DOHH2 (cell line): ENCODE measurements at regions not wholly inside any gene's neighbourhood (a gene's known extent, or its start where the extent isn't known, plus 50 kb on each side); places are given as distances from the start of the nearest gene placed in this dataset.

Source experiments
- H3F3A ChIP-seq: fragments of 200-600 bp; sonication (generic), shearing (Covaris generic); 2 replicates; pipeline ENCODE4 v1.6.0; 2016; ENCODE audit warnings: antibody characterized with exemption, mild to moderate bottlenecking; ENCODE audit not compliant: control insufficient read depth, insufficient read depth
- H3K27ac ChIP-seq: fragments of 200-600 bp; sonication (generic); 2 replicates; pipeline ENCODE4 v1.5.1; 2014; ENCODE audit warnings: low read depth, mild to moderate bottlenecking, low read length, moderate library complexity
- H3K27me3 ChIP-seq: fragments of 200-600 bp; sonication (generic); 2 replicates; pipeline ENCODE4 v1.6.1; 2014; ENCODE audit warnings: mild to moderate bottlenecking, low read length, mixed read lengths; ENCODE audit not compliant: control insufficient read depth
- H3K36me3 ChIP-seq: fragments of 200-600 bp; sonication (generic); 2 replicates; pipeline ENCODE4 v1.6.1; 2014; ENCODE audit warnings: mild to moderate bottlenecking, low read length, moderate library complexity, mixed read lengths; ENCODE audit not compliant: control insufficient read depth
- H3K4me1 ChIP-seq: fragments of 200-600 bp; sonication (generic); 2 replicates; pipeline ENCODE4 v1.6.1; 2014; ENCODE audit warnings: mild to moderate bottlenecking, low read length, mixed read lengths; ENCODE audit not compliant: control insufficient read depth
- H3K4me2 ChIP-seq: fragments of 200-600 bp; sonication (generic); 2 replicates; pipeline ENCODE4 v1.6.0; 2014; ENCODE audit warnings: mild to moderate bottlenecking, low read length, moderate library complexity
- H3K4me3 ChIP-seq: fragments of 200-600 bp; sonication (generic); 2 replicates; pipeline ENCODE4 v1.5.1; 2014; ENCODE audit warnings: mild to moderate bottlenecking, low read length, mixed read lengths
- H3K79me2 ChIP-seq: fragments of 200-600 bp; sonication (generic); 2 replicates; pipeline ENCODE4 v1.6.1; 2014; ENCODE audit warnings: mild to moderate bottlenecking, low read length, mixed read lengths; ENCODE audit not compliant: control insufficient read depth
- H3K9me2 ChIP-seq: fragments of 200-600 bp; sonication (generic); replicated peaks from 2 replicates; pipeline ENCODE4 v1.6.1; 2014; ENCODE audit warnings: mild to moderate bottlenecking, low read length, mixed read lengths; ENCODE audit not compliant: control insufficient read depth
- H3K9me3 ChIP-seq: fragments of 200-600 bp; sonication (generic); 2 replicates; pipeline ENCODE4 v1.6.1; 2014; ENCODE audit warnings: antibody characterized with exemption, low read length, mixed read lengths; ENCODE audit not compliant: control insufficient read depth, insufficient read depth
- H4K20me1 ChIP-seq: fragments of 200-600 bp; sonication (generic); 2 replicates; pipeline ENCODE4 v1.6.0; 2014; ENCODE audit warnings: low read depth, mild to moderate bottlenecking, antibody characterized with exemption, low read length, moderate library complexity; ENCODE audit not compliant: control insufficient read depth, insufficient read depth
- EZH2phosphoT487 ChIP-seq: fragments of 200-600 bp; sonication (generic); IDR thresholded peaks from 2 replicates; pipeline ENCODE4 v1.6.1; 2017; ENCODE audit warnings: borderline replicate concordance, mild to moderate bottlenecking, antibody characterized with exemption, low read length, moderate library complexity, mixed read lengths
- TF ChIP-seq, protein P1 (sequence below): fragments of 200-600 bp; sonication (generic); IDR thresholded peaks from one replicate; pipeline ENCODE4 v1.5.1; 2014; ENCODE audit warnings: antibody characterized with exemption, mild to moderate bottlenecking, low read depth, low read length; ENCODE audit not compliant: poor library complexity, severe bottlenecking

- TF ChIP-seq, protein P1, sequence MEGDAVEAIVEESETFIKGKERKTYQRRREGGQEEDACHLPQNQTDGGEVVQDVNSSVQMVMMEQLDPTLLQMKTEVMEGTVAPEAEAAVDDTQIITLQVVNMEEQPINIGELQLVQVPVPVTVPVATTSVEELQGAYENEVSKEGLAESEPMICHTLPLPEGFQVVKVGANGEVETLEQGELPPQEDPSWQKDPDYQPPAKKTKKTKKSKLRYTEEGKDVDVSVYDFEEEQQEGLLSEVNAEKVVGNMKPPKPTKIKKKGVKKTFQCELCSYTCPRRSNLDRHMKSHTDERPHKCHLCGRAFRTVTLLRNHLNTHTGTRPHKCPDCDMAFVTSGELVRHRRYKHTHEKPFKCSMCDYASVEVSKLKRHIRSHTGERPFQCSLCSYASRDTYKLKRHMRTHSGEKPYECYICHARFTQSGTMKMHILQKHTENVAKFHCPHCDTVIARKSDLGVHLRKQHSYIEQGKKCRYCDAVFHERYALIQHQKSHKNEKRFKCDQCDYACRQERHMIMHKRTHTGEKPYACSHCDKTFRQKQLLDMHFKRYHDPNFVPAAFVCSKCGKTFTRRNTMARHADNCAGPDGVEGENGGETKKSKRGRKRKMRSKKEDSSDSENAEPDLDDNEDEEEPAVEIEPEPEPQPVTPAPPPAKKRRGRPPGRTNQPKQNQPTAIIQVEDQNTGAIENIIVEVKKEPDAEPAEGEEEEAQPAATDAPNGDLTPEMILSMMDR = no peak
- TF ChIP-seq EZH2phosphoT487 = no peak
- no peaks in the 10 kb centered on the region for H3F3A ChIP-seq
- no peaks in the 10 kb centered on the region for H4K20me1 ChIP-seq
- H3K79me2 ChIP-seq = no peaks in the 10 kb centered on the region
- H3K4me1 ChIP-seq = no peaks in the 10 kb centered on the region
- H3K4me2 ChIP-seq = no peak overlapping the region
- no peak overlapping the region for H3K4me3 ChIP-seq
- no peaks in the 10 kb centered on the region; the same call in 1 of the 2 replicates for H3K9me2 ChIP-seq
- no peak overlapping the region for H3K27ac ChIP-seq
- no peaks in the 10 kb centered on the region for H3K27me3 ChIP-seq
- H3K9me3 ChIP-seq = no peaks in the 10 kb centered on the region
- no peaks in the 10 kb centered on the region for H3K36me3 ChIP-seq
Observed at GRCh38 chr20:11018668-11019170, 344.9 kb upstream of the JAG1 start.

DNA sequence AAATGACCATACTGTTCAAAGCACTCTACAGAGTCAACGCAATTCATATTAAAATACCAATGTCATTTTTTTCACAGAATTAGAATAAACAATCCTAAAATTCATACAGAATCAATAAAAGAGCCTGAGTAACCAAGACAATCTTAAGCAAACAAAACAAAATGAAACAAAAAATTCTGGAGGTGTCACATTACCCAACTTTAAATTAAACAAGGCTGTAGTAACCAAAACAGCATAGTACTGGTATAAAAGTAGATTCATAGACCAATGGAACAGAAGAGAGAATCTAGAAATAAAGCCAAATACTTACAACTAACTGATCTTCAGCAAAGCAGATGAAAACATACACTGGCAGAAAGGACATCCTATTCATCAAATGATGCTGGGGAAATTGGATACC, 346.9 kb upstream of the JAG1 start:
- no peaks in the 10 kb centered on the region for H3K79me2 ChIP-seq
- H3K9me2 ChIP-seq = no peaks in the 10 kb centered on the region; the same call in 1 of the 2 replicates
- H3K4me1 ChIP-seq = no peaks in the 10 kb centered on the region
- no peaks in the 10 kb centered on the region for H4K20me1 ChIP-seq
- no peaks in the 10 kb centered on the region for H3F3A ChIP-seq
- H3K9me3 ChIP-seq = no peaks in the 10 kb centered on the region
- no peaks in the 10 kb centered on the region for H3K27me3 ChIP-seq
- no peak overlapping the region for H3K4me3 ChIP-seq
- TF ChIP-seq, protein P1 = no peak
- no peak for TF ChIP-seq EZH2phosphoT487
- H3K27ac ChIP-seq = no peak overlapping the region
- no peak overlapping the region for H3K4me2 ChIP-seq
- no peaks in the 10 kb centered on the region for H3K36me3 ChIP-seq

GRCh38 chr20:11027224-11027623, 353.4 kb upstream of the JAG1 start:
- H3K79me2 ChIP-seq = no peaks in the 10 kb centered on the region
- TF ChIP-seq, protein P1 = no peak
- TF ChIP-seq EZH2phosphoT487 = no peak
- H3K36me3 ChIP-seq = no peaks in the 10 kb centered on the region
- no peak overlapping the region for H3K4me2 ChIP-seq
- H3K27me3 ChIP-seq = no peaks in the 10 kb centered on the region
- H3K4me3 ChIP-seq = no peak overlapping the region
- no peaks in the 10 kb centered on the region for H4K20me1 ChIP-seq
- H3K27ac ChIP-seq = no peak overlapping the region
- H3K9me3 ChIP-seq = no peaks in the 10 kb centered on the region
- H3F3A ChIP-seq = no peaks in the 10 kb centered on the region
- H3K4me1 ChIP-seq = no peaks in the 10 kb centered on the region
- no peaks in the 10 kb centered on the region for H3K9me2 ChIP-seq
